Smooth muscle cell (in vitro differentiated cells): ENCODE measurements at regions not wholly inside any gene's neighbourhood (a gene's known extent, or its start where the extent isn't known, plus 50 kb on each side); places are given as distances from the start of the nearest gene placed in this dataset.

ENCODE experiments used
- DNase-seq: peaks from one replicate; lab custom pipeline; 2025; ENCODE audit not compliant: unreplicated experiment; lab: John Stamatoyannopoulos, UW
- H2AFZ ChIP-seq: fragments of 200-600 bp; sonication (generic); 2 replicates; pipeline ENCODE4 v1.6.0; 2016; ENCODE audit warnings: antibody characterized with exemption, low read depth, mild to moderate bottlenecking
- H3F3A ChIP-seq: fragments of 200-600 bp; sonication (generic); 2 replicates; pipeline ENCODE4 v1.6.0; 2017; ENCODE audit warnings: antibody characterized with exemption, low read depth
- H3K27ac ChIP-seq: fragments of 200-600 bp; sonication (generic); 2 replicates; pipeline ENCODE4 v1.5.1; 2016; ENCODE audit warnings: low read depth, mild to moderate bottlenecking
- H3K27me3 ChIP-seq: fragments of 200-600 bp; sonication (generic); 2 replicates; pipeline ENCODE4 v1.6.1; 2016; ENCODE audit warnings: low read depth, mild to moderate bottlenecking
- H3K36me3 ChIP-seq: fragments of 200-600 bp; sonication (generic); 2 replicates; pipeline ENCODE4 v1.5.1; 2016; ENCODE audit warnings: low read depth
- H3K4me1 ChIP-seq: fragments of 200-600 bp; sonication (generic); 2 replicates; pipeline ENCODE4 v1.5.1; 2016; ENCODE audit warnings: low read depth
- H3K4me2 ChIP-seq: fragments of 200-600 bp; sonication (generic); 2 replicates; pipeline ENCODE4 v1.6.0; 2016; ENCODE audit warnings: mild to moderate bottlenecking
- H3K4me3 ChIP-seq: fragments of 200-600 bp; sonication (generic); 2 replicates; pipeline ENCODE4 v1.5.1; 2016; ENCODE audit warnings: mild to moderate bottlenecking
- H3K79me2 ChIP-seq: fragments of 200-600 bp; sonication (generic); 2 replicates; pipeline ENCODE4 v1.6.0; 2016; ENCODE audit warnings: low read depth, mild to moderate bottlenecking
- H3K9ac ChIP-seq: fragments of 200-600 bp; sonication (generic); 2 replicates; pipeline ENCODE4 v1.6.0; 2016; ENCODE audit warnings: low read depth
- H3K9me3 ChIP-seq: fragments of 200-600 bp; sonication (generic); replicated peaks from 2 replicates; pipeline ENCODE4 v1.5.1; 2016; ENCODE audit warnings: low read depth
- H4K20me1 ChIP-seq: fragments of 200-600 bp; sonication (generic); 2 replicates; pipeline ENCODE4 v1.6.0; 2016; ENCODE audit warnings: low read depth
- CTCF ChIP-seq: fragments of 200-600 bp; sonication (generic); IDR thresholded peaks from 2 replicates; pipeline ENCODE4 v1.5.1; 2017; ENCODE audit warnings: borderline replicate concordance, mild to moderate bottlenecking, antibody characterized with exemption; ENCODE audit not compliant: insufficient read depth, poor library complexity, severe bottlenecking
- WGBS: methylation state at CpG from one replicate; pipeline ENCODE4 v1.1.7; 2016; ENCODE audit warnings: low lambda C conversion rate; 5-methylcytosine and 5-hydroxymethylcytosine counted together

- no peaks in the 10 kb centered on the region for H3F3A ChIP-seq
- H3K4me3 ChIP-seq = no peak overlapping the region
- DNase-seq = no peak
- no peak overlapping the region for H3K4me2 ChIP-seq
- no peak overlapping the region for H3K9ac ChIP-seq
- no peaks in the 10 kb centered on the region for H3K9me3 ChIP-seq
- H3K79me2 ChIP-seq = no peaks in the 10 kb centered on the region
- no peak for TF ChIP-seq CTCF
- no peaks in the 10 kb centered on the region for H4K20me1 ChIP-seq
- WGBS = 85% methylated on average over 10 of the region's 10 CpGs
- no peaks in the 10 kb centered on the region for H3K36me3 ChIP-seq
- no peak overlapping the region for H2AFZ ChIP-seq
- H3K27me3 ChIP-seq = peaks cover 5% of the 10 kb centered on the region
- H3K27ac ChIP-seq = no peak overlapping the region
- no peaks in the 10 kb centered on the region for H3K4me1 ChIP-seq
Observed at GRCh38 chr19:32053861-32054260, 291.5 kb upstream of the ZNF507 start.

GRCh38 chr19:32058131-32058530 is 287.3 kb upstream of the ZNF507 start:
- H3K27me3 ChIP-seq = peaks cover 5% of the 10 kb centered on the region
- H3K9ac ChIP-seq = no peak overlapping the region
- H3K27ac ChIP-seq = no peak overlapping the region
- H3F3A ChIP-seq = no peaks in the 10 kb centered on the region
- no peak overlapping the region for H2AFZ ChIP-seq
- H4K20me1 ChIP-seq = no peaks in the 10 kb centered on the region
- no peaks in the 10 kb centered on the region for H3K9me3 ChIP-seq
- no peak for DNase-seq
- no peak for TF ChIP-seq CTCF
- H3K79me2 ChIP-seq = no peaks in the 10 kb centered on the region
- no peaks in the 10 kb centered on the region for H3K4me1 ChIP-seq
- no peak overlapping the region for H3K4me3 ChIP-seq
- H3K36me3 ChIP-seq = no peaks in the 10 kb centered on the region
- 50% methylated on average over 1 of the region's 1 CpG for WGBS
- H3K4me2 ChIP-seq = no peak overlapping the region

- Histone ChIP-seq H3F3A (no peaks in the 10 kb centered on the region), H3K4me3 (no peak overlapping the region), H3K4me1 (no peaks in the 10 kb centered on the region), H3K27me3 (peaks cover 5% of the 10 kb centered on the region), H3K36me3 (no peaks in the 10 kb centered on the region), H2AFZ (no peak overlapping the region), H3K27ac (no peak overlapping the region), H4K20me1 (no peaks in the 10 kb centered on the region), H3K4me2 (no peak overlapping the region), H3K9me3 (no peaks in the 10 kb centered on the region), H3K9ac (no peak overlapping the region), H3K79me2 (no peaks in the 10 kb centered on the region)
- no peak for TF ChIP-seq CTCF
- WGBS = 92% methylated on average over 1 of the region's 1 CpG
- DNase-seq = no peak
Observed at GRCh38 chr19:32061315-32061714, 284.1 kb upstream of the ZNF507 start.

- no peak overlapping the region for H3K4me3 ChIP-seq
- H3F3A ChIP-seq = no peaks in the 10 kb centered on the region
- no peaks in the 10 kb centered on the region for H3K9me3 ChIP-seq
- 95% methylated on average over 10 of the region's 10 CpGs for WGBS
- no peaks in the 10 kb centered on the region for H4K20me1 ChIP-seq
- H3K9ac ChIP-seq = no peak overlapping the region
- no peak overlapping the region for H2AFZ ChIP-seq
- H3K27me3 ChIP-seq = no peaks in the 10 kb centered on the region
- TF ChIP-seq CTCF = no peak
- H3K4me1 ChIP-seq = no peaks in the 10 kb centered on the region
- no peak for DNase-seq
- no peak overlapping the region for H3K4me2 ChIP-seq
- no peaks in the 10 kb centered on the region for H3K79me2 ChIP-seq
- no peaks in the 10 kb centered on the region for H3K36me3 ChIP-seq
- H3K27ac ChIP-seq = no peak overlapping the region
Observed at GRCh38 chr19:32063601-32064000, 281.8 kb upstream of the ZNF507 start.
